H1 (cell line): ENCODE measurements at regions not wholly inside any gene's neighbourhood (a gene's known extent, or its start where the extent isn't known, plus 50 kb on each side); places are given as distances from the start of the nearest gene placed in this dataset.
A peak's percentile ranks its signal among the peaks of the same experiment; 100 is the strongest.

Experiments used
- CTCF ChIA-PET: fragments of 300-600 bp; sonication (Branson Sonifier 250); formaldehyde crosslinking; loops from one replicate; lab custom pipeline; 2021; ENCODE audit not compliant: partially characterized antibody; lab: Charles Lee
- POLR2A ChIA-PET: fragments of 300-600 bp; sonication (Branson Sonifier 250); formaldehyde crosslinking; loops from one replicate; lab custom pipeline; 2021; ENCODE audit warnings: inconsistent platforms; ENCODE audit not compliant: partially characterized antibody; lab: Charles Lee
- DNase-seq, 2 experiments: peaks; one replicate each; pipeline versions ENCODE4 v3.0.0 to v3.0.0-alpha.2; 2010 to 2022; ENCODE audit warnings: low spot score in 2 of 2, low read depth in 1 of 2, mixed read lengths in 1 of 2
- FAIRE-seq: peaks from 2 replicates; lab custom pipeline; 2011; peaks lifted over from hg19 to GRCh38; lab: Jason Lieb, UNC
- H2AFZ ChIP-seq: 2 replicates; pipeline ENCODE4 v1.8.1; 2012; ENCODE audit warnings: low read length, inconsistent platforms
- H2AK5ac ChIP-seq: 2 replicates; pipeline ENCODE4 v1.6.1; 2013; ENCODE audit warnings: low read depth, low read length
- H2BK120ac ChIP-seq: replicated peaks from 2 replicates; pipeline ENCODE3; 2013; ENCODE audit warnings: low read depth, low read length, inconsistent platforms
- H2BK12ac ChIP-seq: 2 replicates; pipeline ENCODE4 v1.6.1; 2013; ENCODE audit warnings: low read depth, low read length
- H2BK15ac ChIP-seq: 2 replicates; pipeline ENCODE4 v1.6.1; 2013; ENCODE audit warnings: low read length
- H2BK20ac ChIP-seq: 2 replicates; pipeline ENCODE4 v1.6.1; 2013; ENCODE audit warnings: low read length
- H2BK5ac ChIP-seq: 2 replicates; pipeline ENCODE4 v1.6.1; 2013; ENCODE audit warnings: low read depth, low read length
- H3K14ac ChIP-seq: 2 replicates; pipeline ENCODE4 v1.6.1; 2013; ENCODE audit warnings: inconsistent platforms; ENCODE audit not compliant: insufficient read length
- H3K18ac ChIP-seq: 2 replicates; pipeline ENCODE4 v1.6.1; 2013; ENCODE audit warnings: low read length; ENCODE audit errors: extremely low read depth
- H3K23ac ChIP-seq: 2 replicates; pipeline ENCODE4 v1.6.1; 2013; ENCODE audit warnings: inconsistent platforms; ENCODE audit not compliant: insufficient read length
- H3K23me2 ChIP-seq: 2 replicates; pipeline ENCODE4 v1.6.1; 2013; ENCODE audit warnings: low read depth, low read length
- H3K27ac ChIP-seq: 2 replicates; pipeline ENCODE4 v1.6.1; 2011; ENCODE audit warnings: low read depth, low read length, inconsistent platforms
- H3K27me3 ChIP-seq, 4 experiments: replicated peaks in 1 of 4; 1 replicate in 1 of 4; 2 replicates in 3 of 4; pipeline versions ENCODE4 v1.6.1 to v1.8.1; 2011 to 2013; ENCODE audit warnings: low read length in 3 of 4, mild to moderate bottlenecking in 3 of 4, inconsistent platforms in 2 of 4, mixed read lengths in 2 of 4, moderate library complexity in 1 of 4; ENCODE audit not compliant: control insufficient read depth in 3 of 4, insufficient read depth in 3 of 4; ENCODE audit errors: extremely low read depth in 1 of 4
- H3K36me3 ChIP-seq, 4 experiments: 2 replicates each; pipeline versions ENCODE4 v1.6.1 to v1.8.1; 2011 to 2013; ENCODE audit warnings: mild to moderate bottlenecking in 4 of 4, low read length in 3 of 4, moderate library complexity in 2 of 4, control low read depth in 1 of 4, inconsistent platforms in 1 of 4; ENCODE audit not compliant: insufficient read depth in 4 of 4, control insufficient read depth in 2 of 4
- H3K4ac ChIP-seq: replicated peaks from 2 replicates; pipeline ENCODE3; 2013; ENCODE audit warnings: low read length, low read depth, mixed read lengths, inconsistent platforms; ENCODE audit not compliant: insufficient read length
- H3K4me1 ChIP-seq, 4 experiments: replicated peaks in 1 of 4; 1 replicate in 1 of 4; 2 replicates in 3 of 4; pipeline versions ENCODE4 v1.6.1 to v1.8.1; 2011 to 2013; ENCODE audit warnings: low read length in 3 of 4, inconsistent platforms in 2 of 4, mixed read lengths in 1 of 4; ENCODE audit not compliant: insufficient read depth in 4 of 4, control insufficient read depth in 3 of 4
- H3K4me2 ChIP-seq, 2 experiments: 2 replicates each; pipeline versions ENCODE4 v1.6.1 to v1.8.1; 2011 to 2013; ENCODE audit warnings: low read depth in 2 of 2, low read length in 2 of 2, control low read depth in 1 of 2, inconsistent platforms in 1 of 2, mild to moderate bottlenecking in 1 of 2; ENCODE audit not compliant: insufficient read depth in 1 of 2
- H3K4me3 ChIP-seq, 4 experiments: fragments of 200-600, 300-600 bp in 1 of 4; sonication (generic), shearing (Covaris generic), sonication (Bioruptor Twin) in 1 of 4; 2 replicates each; pipeline versions ENCODE4 v1.5.1 to v1.8.1; 2011 to 2016; ENCODE audit warnings: low read length in 4 of 4, low read depth in 3 of 4, control low read depth in 2 of 4, inconsistent platforms in 2 of 4, mild to moderate bottlenecking in 2 of 4, mixed read lengths in 1 of 4, moderate library complexity in 1 of 4; ENCODE audit not compliant: insufficient read depth in 2 of 4; ENCODE audit errors: extremely low read depth in 1 of 4
- H3K56ac ChIP-seq: replicated peaks from 2 replicates; pipeline ENCODE3; 2013; ENCODE audit warnings: low read depth, mild to moderate bottlenecking, mixed read lengths, low read length, inconsistent platforms; ENCODE audit not compliant: insufficient read length
- H3K79me1 ChIP-seq: 2 replicates; pipeline ENCODE4 v1.6.1; 2013; ENCODE audit warnings: low read depth, low read length, control low read depth
- H3K79me2 ChIP-seq, 2 experiments: 2 replicates each; pipeline versions ENCODE4 v1.6.1 to v1.8.1; 2012 to 2013; ENCODE audit warnings: low read length in 2 of 2, mild to moderate bottlenecking in 2 of 2, inconsistent platforms in 1 of 2; ENCODE audit not compliant: insufficient read depth in 2 of 2, control insufficient read depth in 1 of 2
- H3K9ac ChIP-seq, 4 experiments: replicated peaks in 1 of 4; 1 replicate in 1 of 4; 2 replicates in 3 of 4; pipeline versions ENCODE4 v1.6.1 to v1.8.1; 2011 to 2013; ENCODE audit warnings: low read depth in 3 of 4, low read length in 3 of 4, control low read depth in 2 of 4, mild to moderate bottlenecking in 2 of 4, moderate library complexity in 2 of 4, inconsistent platforms in 1 of 4; ENCODE audit errors: extremely low read depth in 1 of 4
- H3K9me3 ChIP-seq, 2 experiments: 2 replicates each; pipeline versions ENCODE4 v1.6.1 to v1.8.1; 2012 to 2013; ENCODE audit warnings: mild to moderate bottlenecking in 2 of 2, moderate library complexity in 2 of 2, control low read depth in 1 of 2, inconsistent platforms in 1 of 2, low read depth in 1 of 2, low read length in 1 of 2, mixed read lengths in 1 of 2; ENCODE audit not compliant: insufficient read depth in 2 of 2
- H4K20me1 ChIP-seq, 2 experiments: replicated peaks in 1 of 2; 2 replicates each; pipeline versions ENCODE3 to v1.8.1; 2011 to 2013; ENCODE audit warnings: inconsistent platforms in 2 of 2, low read length in 2 of 2, mild to moderate bottlenecking in 1 of 2; ENCODE audit not compliant: insufficient read depth in 2 of 2, control insufficient read depth in 1 of 2
- H4K5ac ChIP-seq: 2 replicates; pipeline ENCODE4 v1.6.1; 2013; ENCODE audit warnings: low read length, low read depth, mixed read lengths, inconsistent platforms; ENCODE audit not compliant: insufficient read length
- H4K8ac ChIP-seq: 2 replicates; pipeline ENCODE4 v1.8.0; 2013; ENCODE audit warnings: mild to moderate bottlenecking, moderate library complexity, low read length, inconsistent platforms; ENCODE audit not compliant: insufficient read depth; ENCODE audit errors: extremely low read depth
- H4K91ac ChIP-seq: replicated peaks from 2 replicates; pipeline ENCODE3; 2013; ENCODE audit warnings: low read length, mixed read lengths, inconsistent platforms; ENCODE audit not compliant: insufficient read length
- CREB1 ChIP-seq: IDR thresholded peaks from 2 replicates; pipeline ENCODE4 v1.6.1; 2012; ENCODE audit warnings: inconsistent platforms
- FOSL1 ChIP-seq: IDR thresholded peaks from 2 replicates; pipeline ENCODE4 v1.6.1; 2011; ENCODE audit warnings: mild to moderate bottlenecking, low read depth, low read length, moderate library complexity; ENCODE audit not compliant: insufficient read depth
- GABPA ChIP-seq: IDR thresholded peaks from 2 replicates; pipeline ENCODE4 v1.6.1; 2011; ENCODE audit warnings: mild to moderate bottlenecking, low read length, moderate library complexity, borderline replicate concordance; ENCODE audit not compliant: insufficient read depth
- MAFK ChIP-seq: IDR thresholded peaks from 2 replicates; pipeline ENCODE4 v1.6.1; 2012; ENCODE audit warnings: low read depth, mild to moderate bottlenecking, improper control_type of control experiment, low read length
- RFX5 ChIP-seq: IDR thresholded peaks from 2 replicates; pipeline ENCODE4 v1.6.1; 2011; ENCODE audit warnings: low read depth, low read length, improper control_type of control experiment, borderline replicate concordance
- SIX5 ChIP-seq: IDR thresholded peaks from 2 replicates; pipeline ENCODE4 v1.6.1; 2011; ENCODE audit warnings: mild to moderate bottlenecking, low read depth, low read length

- H2AK5ac ChIP-seq, result no peak overlapping the region
- H4K5ac ChIP-seq, result no peak overlapping the region
- H4K91ac ChIP-seq, result no peak overlapping the region
- H3K4me3 ChIP-seq, result no peak overlapping the region
- DNase-seq, result no peak
- POLR2A ChIA-PET, result no interaction called here
- no peak overlapping the region for H3K23ac ChIP-seq
- no peaks in the 10 kb centered on the region for H4K20me1 ChIP-seq
- H3K4me2 ChIP-seq, result no peak overlapping the region
- no peak overlapping the region for H3K9ac ChIP-seq
- no peaks in the 10 kb centered on the region for H3K9me3 ChIP-seq
- no peaks in the 10 kb centered on the region for H3K4me1 ChIP-seq
- CTCF ChIA-PET, result no interaction called here
- H3K4ac ChIP-seq, result no peak overlapping the region
- H3K36me3 ChIP-seq, result no peaks in the 10 kb centered on the region
- no peak overlapping the region for H3K14ac ChIP-seq
- no peaks in the 10 kb centered on the region for H3K23me2 ChIP-seq
- H3K56ac ChIP-seq, result no peak overlapping the region
- H2BK5ac ChIP-seq, result no peak overlapping the region
- H2AFZ ChIP-seq, result no peak overlapping the region
- no peak overlapping the region for H4K8ac ChIP-seq
- no peaks in the 10 kb centered on the region for H3K79me2 ChIP-seq
- H2BK15ac ChIP-seq, result no peak overlapping the region
- no peak overlapping the region for H2BK20ac ChIP-seq
- H2BK120ac ChIP-seq, result no peak overlapping the region
- H3K18ac ChIP-seq, result no peak overlapping the region
- H3K79me1 ChIP-seq, result no peaks in the 10 kb centered on the region
- no peak overlapping the region for H3K27ac ChIP-seq
- H2BK12ac ChIP-seq, result no peak overlapping the region
- FAIRE-seq, result no peak
- H3K27me3 ChIP-seq, result no peaks in the 10 kb centered on the region
- TF ChIP-seq CREB1 (no peak), FOSL1 (no peak), RFX5 (no peak), SIX5 (no peak), MAFK (peak; percentile 99), GABPA (no peak)
These were observed 389.8 kb upstream of the PCDH10 start for GRCh38 chr4:132759199-132759780.
